Neural cell (in vitro differentiated cells): ENCODE measurements at regions not wholly inside any gene's neighbourhood (a gene's known extent, or its start where the extent isn't known, plus 50 kb on each side); places are given as distances from the start of the nearest gene placed in this dataset.

Experiments
- H2AFZ ChIP-seq: fragments of 200-600, 300-800 bp; sonication (generic), shearing (Covaris generic); 2 replicates; pipeline ENCODE4 v1.6.0; 2014; ENCODE audit warnings: low read depth, mild to moderate bottlenecking, antibody characterized with exemption, low read length, moderate library complexity
- H3F3A ChIP-seq: fragments of 200-600 bp; shearing (Covaris generic); 2 replicates; pipeline ENCODE4 v1.6.1; 2016; ENCODE audit warnings: mild to moderate bottlenecking, moderate library complexity, mixed read lengths, antibody characterized with exemption, low read length; ENCODE audit not compliant: insufficient read depth, poor library complexity, severe bottlenecking
- H3K27ac ChIP-seq: fragments of 200-600, 300-800 bp; sonication (generic), shearing (Covaris generic); 2 replicates; pipeline ENCODE4 v1.5.1; 2014; ENCODE audit warnings: mild to moderate bottlenecking, low read length, moderate library complexity
- H3K27me3 ChIP-seq: fragments of 300-800, 200-600 bp; sonication (generic), shearing (Covaris generic); 2 replicates; pipeline ENCODE4 v1.6.0; 2014; ENCODE audit warnings: mild to moderate bottlenecking, low read depth, low read length, moderate library complexity; ENCODE audit not compliant: insufficient read depth
- H3K36me3 ChIP-seq: fragments of 300-800, 200-600 bp; sonication (generic), shearing (Covaris generic); 2 replicates; pipeline ENCODE4 v1.5.1; 2014; ENCODE audit warnings: mild to moderate bottlenecking, antibody characterized with exemption, low read length, moderate library complexity; ENCODE audit not compliant: insufficient read depth
- H3K4me2 ChIP-seq: fragments of 300-800, 200-600 bp; sonication (generic), shearing (Covaris generic); 2 replicates; pipeline ENCODE4 v1.6.0; 2014; ENCODE audit warnings: mild to moderate bottlenecking, low read length
- H3K4me3 ChIP-seq: fragments of 300-800, 200-600 bp; sonication (generic), shearing (Covaris generic); 2 replicates; pipeline ENCODE4 v1.5.1; 2014; ENCODE audit warnings: mild to moderate bottlenecking, low read length, moderate library complexity
- H3K79me2 ChIP-seq: fragments of 200-600 bp; shearing (Covaris generic); replicated peaks from 2 replicates; pipeline ENCODE4 v1.6.0; 2014; ENCODE audit warnings: mild to moderate bottlenecking, low read length, moderate library complexity; ENCODE audit not compliant: insufficient read depth
- H3K9ac ChIP-seq: fragments of 300-800, 200-600 bp; sonication (generic), shearing (Covaris generic); 2 replicates; pipeline ENCODE4 v1.6.1; 2016; ENCODE audit warnings: mild to moderate bottlenecking, low read length, mixed read lengths
- H3K9me2 ChIP-seq: fragments of 200-600 bp; shearing (Covaris generic); 2 replicates; pipeline ENCODE4 v1.6.1; 2016; ENCODE audit warnings: mild to moderate bottlenecking, low read length, mixed read lengths; ENCODE audit not compliant: insufficient read depth
- H3K9me3 ChIP-seq: fragments of 200-600, 300-800 bp; sonication (generic), shearing (Covaris generic); 2 replicates; pipeline ENCODE4 v1.6.1; 2016; ENCODE audit warnings: mild to moderate bottlenecking, mixed run types, low read length, moderate library complexity, mixed read lengths
- H4K20me1 ChIP-seq: fragments of 200-600 bp; shearing (Covaris generic); 2 replicates; pipeline ENCODE4 v1.6.1; 2016; ENCODE audit warnings: mild to moderate bottlenecking, mixed run types; ENCODE audit not compliant: insufficient read depth
- CTCF ChIP-seq: fragments of 450-650 bp; IDR thresholded peaks from 2 replicates; pipeline ENCODE4 v1.5.1; 2014; ENCODE audit warnings: antibody characterized with exemption, mild to moderate bottlenecking, moderate library complexity; ENCODE audit not compliant: poor library complexity, severe bottlenecking
- EP300 ChIP-seq: fragments of 450-650 bp; conservative IDR thresholded peaks from 2 replicates; pipeline ENCODE4 v1.6.1; 2014; ENCODE audit warnings: antibody characterized with exemption, mild to moderate bottlenecking, moderate library complexity; ENCODE audit not compliant: poor library complexity, severe bottlenecking
- EZH2 ChIP-seq: fragments of 200-600, 300-800 bp; shearing (Covaris generic), sonication (generic); IDR thresholded peaks from 2 replicates; pipeline ENCODE4 v1.6.1; 2014; ENCODE audit warnings: antibody characterized with exemption, low read length, borderline replicate concordance, mild to moderate bottlenecking; ENCODE audit not compliant: insufficient read depth, poor library complexity, severe bottlenecking
- MXI1 ChIP-seq: fragments of 450-650 bp; conservative IDR thresholded peaks from 2 replicates; pipeline ENCODE4 v1.6.1; 2014; ENCODE audit warnings: antibody characterized with exemption, mild to moderate bottlenecking; ENCODE audit not compliant: poor library complexity, severe bottlenecking
- POLR2AphosphoS5 ChIP-seq: IDR thresholded peaks from 2 replicates; pipeline ENCODE4 v1.6.1; 2012
- RAD21 ChIP-seq: fragments of 450-650 bp; conservative IDR thresholded peaks from 2 replicates; pipeline ENCODE4 v1.6.1; 2014; ENCODE audit warnings: antibody characterized with exemption, mild to moderate bottlenecking, moderate library complexity
- REST ChIP-seq: IDR thresholded peaks from 2 replicates; pipeline ENCODE4 v1.6.1; 2012; ENCODE audit warnings: borderline replicate concordance
- SMC3 ChIP-seq: fragments of 450-650 bp; conservative IDR thresholded peaks from 2 replicates; pipeline ENCODE4 v1.6.1; 2014; ENCODE audit warnings: antibody characterized with exemption, mild to moderate bottlenecking, moderate library complexity; ENCODE audit not compliant: poor library complexity
- TAF1 ChIP-seq: IDR thresholded peaks from 2 replicates; pipeline ENCODE4 v1.6.1; 2012; ENCODE audit warnings: low read depth

- Histone ChIP-seq H3F3A (no peaks in the 10 kb centered on the region), H3K27ac (no peak overlapping the region), H3K9ac (no peak overlapping the region), H3K4me3 (no peak overlapping the region), H4K20me1 (no peaks in the 10 kb centered on the region), H3K9me2 (no peaks in the 10 kb centered on the region), H2AFZ (no peak overlapping the region), H3K9me3 (no peaks in the 10 kb centered on the region), H3K4me2 (no peak overlapping the region), H3K79me2 (no peaks in the 10 kb centered on the region), H3K27me3 (no peaks in the 10 kb centered on the region), H3K36me3 (no peaks in the 10 kb centered on the region)
- TF ChIP-seq EP300, result no peak
- TF ChIP-seq SMC3, result no peak
- TF ChIP-seq RAD21, result no peak
- no peak for TF ChIP-seq REST
- no peak for TF ChIP-seq CTCF
Measured at GRCh38 chr16:6382924-6383459, 949.7 kb upstream of the RBFOX1 start.

GRCh38 chr16:6381896-6382295 lies 950.7 kb upstream of the RBFOX1 start:
- TF ChIP-seq EZH2 (no peak), MXI1 (no peak), EP300 (no peak), SMC3 (no peak), RAD21 (no peak), TAF1 (no peak), POLR2AphosphoS5 (no peak), CTCF (no peak), REST (no peak)
- H3K4me3 ChIP-seq, result no peak overlapping the region
- no peak overlapping the region for H3K27ac ChIP-seq
- no peaks in the 10 kb centered on the region for H3K9me3 ChIP-seq
- no peaks in the 10 kb centered on the region for H3K79me2 ChIP-seq
- H3F3A ChIP-seq, result no peaks in the 10 kb centered on the region
- H3K9me2 ChIP-seq, result no peaks in the 10 kb centered on the region
- H3K36me3 ChIP-seq, result no peaks in the 10 kb centered on the region
- no peak overlapping the region for H3K9ac ChIP-seq
- no peak overlapping the region for H2AFZ ChIP-seq
- H3K27me3 ChIP-seq, result no peaks in the 10 kb centered on the region
- no peaks in the 10 kb centered on the region for H4K20me1 ChIP-seq
- H3K4me2 ChIP-seq, result no peak overlapping the region
